Esophagus muscularis mucosa (tissue), 4 donors: ENCODE measurements at regions not wholly inside any gene's neighbourhood (a gene's known extent, or its start where the extent isn't known, plus 50 kb on each side); places are given as distances from the start of the nearest gene placed in this dataset.

Source experiments
- DNase-seq: peaks from one replicate; pipeline ENCODE4 v3.0.0-alpha.2; 2017; ENCODE audit errors: extremely low spot score
- H3K27ac ChIP-seq, 4 donors: fragments of 200-600 bp; sonication (generic); replicated peaks in 1 of 4; 1 replicate in 3 of 4; 2 replicates in 1 of 4; pipeline ENCODE4 v1.5.1; 2016 to 2019; ENCODE audit warnings: mild to moderate bottlenecking in 1 of 4
- H3K27me3 ChIP-seq, 4 donors: fragments of 200-600 bp; sonication (generic); one replicate each; pipeline versions ENCODE4 v1.5.1 to v1.6.0; 2016 to 2019
- H3K36me3 ChIP-seq, 4 donors: fragments of 200-600 bp; sonication (generic); one replicate each; pipeline ENCODE4 v1.5.1; 2016 to 2019
- H3K4me1 ChIP-seq, 4 donors: fragments of 200-600 bp; sonication (generic); one replicate each; pipeline ENCODE4 v1.5.1; 2016 to 2019
- H3K4me3 ChIP-seq, 4 donors: fragments of 200-600 bp; sonication (generic); 1 replicate in 2 of 4; 2 replicates in 2 of 4; pipeline ENCODE4 v1.5.1; 2016 to 2019; ENCODE audit warnings: mild to moderate bottlenecking in 4 of 4, moderate library complexity in 1 of 4
- H3K9me3 ChIP-seq, 4 donors: fragments of 200-600 bp; sonication (generic); 1 replicate in 3 of 4; 2 replicates in 1 of 4; pipeline ENCODE4 v1.5.1; 2016 to 2019
- CTCF ChIP-seq, 3 experiments: fragments of 200-600 bp in 2 of 3; fragments of 450-650 bp in 1 of 3; sonication (generic) in 2 of 3; IDR thresholded peaks; one replicate each; pipeline ENCODE4 v1.5.1; 2017 to 2019; ENCODE audit warnings: antibody characterized with exemption in 3 of 3, mild to moderate bottlenecking in 2 of 3, moderate library complexity in 1 of 3
- EP300 ChIP-seq: sonication (generic); formaldehyde crosslinking; IDR thresholded peaks from one replicate; pipeline ENCODE4 v1.6.1; 2017; ENCODE audit warnings: antibody characterized with exemption
- POLR2A ChIP-seq: fragments of 450-650 bp; IDR thresholded peaks from one replicate; pipeline ENCODE4 v1.6.1; 2017; ENCODE audit warnings: antibody characterized with exemption, moderate library complexity, mild to moderate bottlenecking, low read depth
- POLR2AphosphoS5 ChIP-seq, 2 donors: sonication (generic); formaldehyde crosslinking; IDR thresholded peaks; one replicate each; pipeline ENCODE4 v1.6.1; 2017; ENCODE audit warnings: antibody characterized with exemption in 2 of 2
- WGBS: methylation state at CpG from one replicate; pipeline ENCODE4 v1.1.5; 2018; 5-methylcytosine and 5-hydroxymethylcytosine counted together
- intact Hi-C: fragments of 100-400 bp; cut with DNase I; formaldehyde crosslinking; loops from one replicate; pipeline ENCODE4 v1.15.1; 2023

DNA sequence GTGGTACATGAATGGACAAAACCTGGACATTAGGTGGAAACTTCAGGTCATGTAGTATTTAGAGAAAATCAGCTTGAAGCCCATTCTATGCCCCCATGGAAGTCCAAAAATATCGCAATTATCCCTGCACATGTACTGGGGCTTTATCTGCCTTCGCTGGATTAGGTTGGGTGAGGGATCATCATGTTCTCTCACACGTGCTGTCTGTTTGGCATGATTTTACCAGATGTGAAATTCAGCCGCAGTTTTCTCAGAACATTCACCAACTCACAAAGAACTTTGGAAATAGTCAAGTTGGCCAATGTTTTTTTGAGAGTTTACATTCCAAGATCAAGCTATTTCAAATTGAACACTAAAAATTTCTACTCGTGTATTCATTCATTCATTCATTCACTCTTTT, 459.8 kb upstream of the CITED2 start:
- no peak for DNase-seq
- Histone ChIP-seq H3K36me3 (no peaks in the 10 kb centered on the region), H3K4me1 (no peaks in the 10 kb centered on the region), H3K27ac (no peak overlapping the region), H3K9me3 (no peaks in the 10 kb centered on the region), H3K4me3 (no peak overlapping the region), H3K27me3 (no peaks in the 10 kb centered on the region)
- intact Hi-C loops = no loop called here
- WGBS = 89% methylated on average over 5 of the region's 5 CpGs
- TF ChIP-seq POLR2AphosphoS5 (IDR thresholded peaks at IDR 0.05) (no peak), CTCF (IDR thresholded peaks at IDR 0.05) (no peak), POLR2A (no peak), EP300 (no peak)

DNA sequence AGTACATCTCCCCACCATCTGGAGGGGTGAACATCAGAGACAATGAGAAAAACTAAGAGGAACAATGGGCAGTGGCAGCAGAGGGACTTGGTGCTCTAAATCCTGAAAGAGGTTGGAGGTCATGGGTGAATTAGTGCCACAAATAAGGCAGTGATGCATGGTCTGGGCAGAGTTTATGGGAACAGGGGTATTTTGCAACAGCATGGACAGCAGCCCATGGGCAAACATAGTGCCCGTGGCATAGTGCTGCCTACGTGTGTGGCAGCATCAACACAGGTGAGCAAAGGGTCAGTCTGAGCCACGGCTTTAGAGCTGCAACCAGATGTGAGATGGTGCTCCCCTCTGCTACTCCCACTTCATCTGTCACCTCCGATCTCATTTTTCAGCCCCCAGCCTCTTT, 459.1 kb upstream of the CITED2 start:
- 94% methylated on average over 4 of the region's 4 CpGs for WGBS
- no peak overlapping the region for H3K27ac ChIP-seq
- DNase-seq = no peak
- no peaks in the 10 kb centered on the region for H3K9me3 ChIP-seq
- intact Hi-C loops = no loop called here
- H3K27me3 ChIP-seq = no peaks in the 10 kb centered on the region
- no peaks in the 10 kb centered on the region for H3K4me1 ChIP-seq
- no peaks in the 10 kb centered on the region for H3K36me3 ChIP-seq
- TF ChIP-seq POLR2AphosphoS5 (IDR thresholded peaks at IDR 0.05) (no peak), EP300 (no peak), CTCF (IDR thresholded peaks at IDR 0.05) (no peak), POLR2A (no peak)
- H3K4me3 ChIP-seq = no peak overlapping the region

DNA sequence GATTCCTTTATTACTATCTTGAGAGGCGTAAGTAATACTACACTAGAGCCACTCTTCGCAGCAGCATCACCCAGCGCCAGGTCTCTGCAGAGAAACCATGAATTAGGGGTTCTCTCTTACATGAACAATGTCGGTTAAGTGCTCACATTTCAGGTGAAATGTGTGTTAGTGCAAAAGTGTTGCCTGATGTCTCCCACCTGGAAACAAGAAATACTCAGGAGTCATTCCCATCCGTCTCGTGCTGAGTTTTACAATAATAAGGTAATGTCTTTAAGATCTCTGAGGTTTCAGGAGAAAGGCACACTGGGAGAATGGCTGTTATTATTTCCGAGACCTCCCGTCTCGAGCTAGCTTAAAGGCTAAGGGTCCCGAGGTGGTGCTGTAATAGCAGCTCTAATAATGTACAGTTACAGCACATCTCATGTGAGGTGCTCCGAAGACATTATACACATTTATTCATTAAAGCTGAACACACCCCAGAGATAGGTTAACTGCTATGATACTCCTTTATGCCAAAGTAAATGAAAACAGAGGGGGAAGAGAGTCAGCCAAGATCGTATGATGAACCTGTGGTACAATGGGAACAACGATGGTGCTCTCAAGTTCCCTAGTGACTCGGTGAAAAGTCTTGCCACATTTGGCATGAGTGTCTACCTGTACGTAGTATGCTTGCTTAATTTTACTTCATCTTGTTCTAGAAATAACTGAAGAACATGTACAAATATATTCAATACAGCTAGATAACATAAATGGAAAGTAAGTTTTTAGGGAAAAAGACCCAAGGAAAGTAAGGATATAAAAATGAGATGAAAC, 458.3 kb upstream of the CITED2 start:
- H3K4me1 ChIP-seq = no peaks in the 10 kb centered on the region
- H3K27me3 ChIP-seq = no peaks in the 10 kb centered on the region
- 81% methylated on average over 15 of the region's 15 CpGs for WGBS
- no peaks in the 10 kb centered on the region for H3K36me3 ChIP-seq
- H3K27ac ChIP-seq = no peak overlapping the region
- TF ChIP-seq POLR2AphosphoS5 (IDR thresholded peaks at IDR 0.05) (no peak), POLR2A (no peak), CTCF (IDR thresholded peaks at IDR 0.05) (no peak), EP300 (no peak)
- DNase-seq = no peak
- intact Hi-C loops = no loop called here
- no peaks in the 10 kb centered on the region for H3K9me3 ChIP-seq
- H3K4me3 ChIP-seq = no peak overlapping the region

DNA sequence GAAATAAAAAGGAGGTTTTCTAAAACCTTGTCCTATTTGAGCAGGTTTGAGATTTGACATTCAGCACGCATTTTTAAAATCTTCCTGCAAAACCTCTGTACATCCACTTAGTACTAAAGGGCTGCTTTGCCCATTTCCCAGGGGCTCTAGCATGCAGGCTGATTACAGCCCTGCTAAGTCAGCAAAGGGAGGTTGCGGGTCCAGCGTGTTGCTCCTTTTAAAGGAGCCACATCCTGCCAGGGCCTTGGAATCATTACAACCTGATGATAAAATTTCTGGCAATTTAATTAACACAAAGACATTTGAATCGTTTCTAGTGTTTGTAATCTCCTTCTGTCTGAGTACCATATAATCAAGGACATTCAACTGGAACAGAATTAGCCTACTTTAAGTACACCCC, 455.1 kb upstream of the CITED2 start:
- no peak for DNase-seq
- H3K36me3 ChIP-seq = no peaks in the 10 kb centered on the region
- no peak for TF ChIP-seq CTCF (IDR thresholded peaks at IDR 0.05)
- TF ChIP-seq POLR2A = no peak
- TF ChIP-seq EP300 = no peak
- TF ChIP-seq POLR2AphosphoS5 (IDR thresholded peaks at IDR 0.05) = no peak
- no peaks in the 10 kb centered on the region for H3K9me3 ChIP-seq
- WGBS = 80% methylated on average over 4 of the region's 4 CpGs
- H3K4me3 ChIP-seq = no peak overlapping the region
- H3K4me1 ChIP-seq = no peaks in the 10 kb centered on the region
- intact Hi-C loops = no loop called here
- no peaks in the 10 kb centered on the region for H3K27me3 ChIP-seq
- H3K27ac ChIP-seq = no peak overlapping the region
